Body of pancreas (tissue), 4 donors: ENCODE measurements at regions not wholly inside any gene's neighbourhood (a gene's known extent, or its start where the extent isn't known, plus 50 kb on each side); places are given as distances from the start of the nearest gene placed in this dataset.

Source experiments
- POLR2A ChIP-seq, 3 donors: fragments of 450-650 bp; IDR thresholded peaks; one replicate each; pipeline ENCODE4 v1.6.1; 2016; ENCODE audit warnings: antibody characterized with exemption in 3 of 3, mild to moderate bottlenecking in 2 of 3
- TF ChIP-seq, protein P1 (sequence below), 7 experiments: fragments of 450-650 bp in 4 of 7; fragments of 200-600 bp in 3 of 7; sonication (generic) in 3 of 7; IDR thresholded peaks; one replicate each; pipeline ENCODE4 v1.5.1; 2016 to 2019; ENCODE audit warnings: antibody characterized with exemption in 7 of 7

DNA sequence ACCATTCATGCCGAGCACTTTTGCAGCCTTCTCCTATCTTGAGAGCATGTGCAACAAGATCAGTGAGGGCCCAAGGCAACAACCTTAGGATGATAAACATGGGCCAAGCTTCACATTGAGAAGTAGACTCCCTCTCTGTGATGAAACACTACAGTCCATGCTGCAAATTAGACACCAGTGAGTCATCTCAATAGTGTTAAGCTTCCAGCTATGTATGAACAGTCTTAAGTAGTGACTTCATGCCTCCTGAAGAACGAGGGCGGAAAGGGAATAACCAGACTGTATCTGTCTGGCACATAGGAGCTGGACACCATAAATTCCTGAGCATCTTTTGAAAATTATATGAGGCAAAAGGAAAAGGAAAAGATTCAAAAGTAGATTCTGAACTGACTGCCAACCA is 309.9 kb upstream of the SLITRK1 start:
- TF ChIP-seq, protein P1, sequence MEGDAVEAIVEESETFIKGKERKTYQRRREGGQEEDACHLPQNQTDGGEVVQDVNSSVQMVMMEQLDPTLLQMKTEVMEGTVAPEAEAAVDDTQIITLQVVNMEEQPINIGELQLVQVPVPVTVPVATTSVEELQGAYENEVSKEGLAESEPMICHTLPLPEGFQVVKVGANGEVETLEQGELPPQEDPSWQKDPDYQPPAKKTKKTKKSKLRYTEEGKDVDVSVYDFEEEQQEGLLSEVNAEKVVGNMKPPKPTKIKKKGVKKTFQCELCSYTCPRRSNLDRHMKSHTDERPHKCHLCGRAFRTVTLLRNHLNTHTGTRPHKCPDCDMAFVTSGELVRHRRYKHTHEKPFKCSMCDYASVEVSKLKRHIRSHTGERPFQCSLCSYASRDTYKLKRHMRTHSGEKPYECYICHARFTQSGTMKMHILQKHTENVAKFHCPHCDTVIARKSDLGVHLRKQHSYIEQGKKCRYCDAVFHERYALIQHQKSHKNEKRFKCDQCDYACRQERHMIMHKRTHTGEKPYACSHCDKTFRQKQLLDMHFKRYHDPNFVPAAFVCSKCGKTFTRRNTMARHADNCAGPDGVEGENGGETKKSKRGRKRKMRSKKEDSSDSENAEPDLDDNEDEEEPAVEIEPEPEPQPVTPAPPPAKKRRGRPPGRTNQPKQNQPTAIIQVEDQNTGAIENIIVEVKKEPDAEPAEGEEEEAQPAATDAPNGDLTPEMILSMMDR (IDR thresholded peaks at IDR 0.05): no peak
- no peak for TF ChIP-seq POLR2A (IDR thresholded peaks at IDR 0.05)
